Activated CD8-positive, alpha-beta T cell treated with anti-CD3 and anti-CD28 coated beads, Interleukin-2, amount 10 ng/mL, durations not matched to agents 7 days and 5 days (primary cell): ENCODE measurements at regions not wholly inside any gene's neighbourhood (a gene's known extent, or its start where the extent isn't known, plus 50 kb on each side); places are given as distances from the start of the nearest gene placed in this dataset.

ENCODE experiments used
- ATAC-seq: fragments of 150-1000 bp; cut with Tn5 transposase; one replicate; pipeline ENCODE4 v1.10.0; 2021; ENCODE audit warnings: moderate library complexity
- CTCF ChIA-PET: fragments of 350-600 bp; sonication (Branson Sonifier 250); formaldehyde crosslinking; loops from one replicate; lab custom pipeline; 2021; ENCODE audit warnings: antibody characterized with exemption; lab: Charles Lee
- POLR2A ChIA-PET: fragments of 350-600 bp; sonication (Branson Sonifier 250); formaldehyde crosslinking; loops from one replicate; lab custom pipeline; 2021; ENCODE audit warnings: antibody characterized with exemption; lab: Charles Lee
- DNase-seq: peaks from one replicate; pipeline ENCODE4 v3.0.0-alpha.2; 2020
- H3K27ac Mint-ChIP-seq: one replicate; pipeline ENCODE4 v1.8.0; 2021; ENCODE audit warnings: mild to moderate bottlenecking, mixed read lengths
- H3K27me3 Mint-ChIP-seq: one replicate; pipeline ENCODE4 v1.8.0; 2021; ENCODE audit warnings: low read depth, mixed read lengths
- H3K36me3 Mint-ChIP-seq: one replicate; pipeline ENCODE4 v1.8.0; 2021; ENCODE audit warnings: low read depth, mixed read lengths
- H3K4me1 Mint-ChIP-seq: one replicate; pipeline ENCODE4 v1.8.0; 2021; ENCODE audit warnings: low read depth, mixed read lengths
- H3K4me3 Mint-ChIP-seq: one replicate; pipeline ENCODE4 v1.8.0; 2021; ENCODE audit warnings: mild to moderate bottlenecking, mixed read lengths
- H3K9me3 Mint-ChIP-seq: one replicate; pipeline ENCODE4 v1.8.0; 2022; ENCODE audit warnings: mixed read lengths; ENCODE audit not compliant: insufficient read depth

- Mint-ChIP-seq H3K27ac (no peak overlapping the region), H3K27me3 (no peaks in the 10 kb centered on the region), H3K4me1 (no peaks in the 10 kb centered on the region), H3K9me3 (no peaks in the 10 kb centered on the region), H3K36me3 (no peaks in the 10 kb centered on the region), H3K4me3 (no peak overlapping the region)
- ATAC-seq: no peak
- DNase-seq: no peak
- POLR2A ChIA-PET: no interaction called here
- CTCF ChIA-PET: no interaction called here
Observed at GRCh38 chr11:28702871-28703270, 594.7 kb downstream of the METTL15 start.

GRCh38 chr11:28702450-28702790, 594.2 kb downstream of the METTL15 start:
- DNase-seq (no peak), ATAC-seq (no peak)
- Mint-ChIP-seq H3K27me3 (no peaks in the 10 kb centered on the region), H3K4me3 (no peak overlapping the region), H3K36me3 (no peaks in the 10 kb centered on the region), H3K27ac (no peak overlapping the region), H3K4me1 (no peaks in the 10 kb centered on the region), H3K9me3 (no peaks in the 10 kb centered on the region)
- CTCF ChIA-PET: no interaction called here
- POLR2A ChIA-PET: no interaction called here

- ChIA-PET POLR2A (no interaction called here), CTCF (no interaction called here)
- H3K27me3 Mint-ChIP-seq: no peaks in the 10 kb centered on the region
- no peaks in the 10 kb centered on the region for H3K36me3 Mint-ChIP-seq
- H3K4me3 Mint-ChIP-seq: no peak overlapping the region
- no peaks in the 10 kb centered on the region for H3K4me1 Mint-ChIP-seq
- no peak overlapping the region for H3K27ac Mint-ChIP-seq
- no peaks in the 10 kb centered on the region for H3K9me3 Mint-ChIP-seq
- ATAC-seq (no peak), DNase-seq (no peak)
Observed at GRCh38 chr11:28701760-28702449, 593.7 kb downstream of the METTL15 start.

GRCh38 chr11:28699701-28700100, 591.5 kb downstream of the METTL15 start:
- POLR2A ChIA-PET: no interaction called here
- no peaks in the 10 kb centered on the region for H3K36me3 Mint-ChIP-seq
- no peak overlapping the region for H3K27ac Mint-ChIP-seq
- H3K4me3 Mint-ChIP-seq: no peak overlapping the region
- DNase-seq (no peak), ATAC-seq (no peak)
- no peaks in the 10 kb centered on the region for H3K27me3 Mint-ChIP-seq
- H3K9me3 Mint-ChIP-seq: no peaks in the 10 kb centered on the region
- CTCF ChIA-PET: no interaction called here
- no peaks in the 10 kb centered on the region for H3K4me1 Mint-ChIP-seq

GRCh38 chr11:28697920-28698827, 590.0 kb downstream of the METTL15 start:
- POLR2A ChIA-PET: no interaction called here
- no peak overlapping the region for H3K4me3 Mint-ChIP-seq

GRCh38 chr11:28696591-28696990, 588.4 kb downstream of the METTL15 start:
- H3K27me3 Mint-ChIP-seq: no peaks in the 10 kb centered on the region
- ATAC-seq: no peak

More at GRCh38 chr11:28697920-28698827, 590.0 kb downstream of the METTL15 start:
- no peaks in the 10 kb centered on the region for H3K9me3 Mint-ChIP-seq
- CTCF ChIA-PET: no interaction called here
- H3K27ac Mint-ChIP-seq: no peak overlapping the region
- ATAC-seq: no peak
- H3K27me3 Mint-ChIP-seq: no peaks in the 10 kb centered on the region
- no peaks in the 10 kb centered on the region for H3K36me3 Mint-ChIP-seq
- no peaks in the 10 kb centered on the region for H3K4me1 Mint-ChIP-seq
- DNase-seq: peak; percentile 33

GRCh38 chr11:28690746-28691145, 582.6 kb downstream of the METTL15 start:
- Mint-ChIP-seq H3K4me3 (no peak overlapping the region), H3K4me1 (no peaks in the 10 kb centered on the region), H3K27ac (no peak overlapping the region), H3K9me3 (no peaks in the 10 kb centered on the region), H3K27me3 (no peaks in the 10 kb centered on the region), H3K36me3 (no peaks in the 10 kb centered on the region)
- ChIA-PET POLR2A (no interaction called here), CTCF (no interaction called here)
- DNase-seq (no peak), ATAC-seq (no peak)

More at GRCh38 chr11:28696591-28696990, 588.4 kb downstream of the METTL15 start:
- Mint-ChIP-seq H3K27ac (no peak overlapping the region), H3K4me3 (no peak overlapping the region), H3K36me3 (no peaks in the 10 kb centered on the region), H3K9me3 (no peaks in the 10 kb centered on the region), H3K4me1 (no peaks in the 10 kb centered on the region)
- POLR2A ChIA-PET: no interaction called here
- CTCF ChIA-PET: no interaction called here
- no peak for DNase-seq

GRCh38 chr11:28684011-28684586, 575.9 kb downstream of the METTL15 start:
- H3K4me3 Mint-ChIP-seq: no peak overlapping the region
- DNase-seq (no peak), ATAC-seq (no peak)
- no peaks in the 10 kb centered on the region for H3K36me3 Mint-ChIP-seq
- H3K4me1 Mint-ChIP-seq: no peaks in the 10 kb centered on the region
- CTCF ChIA-PET: no interaction called here
- H3K27me3 Mint-ChIP-seq: no peaks in the 10 kb centered on the region
- no peak overlapping the region for H3K27ac Mint-ChIP-seq
- POLR2A ChIA-PET: no interaction called here
- H3K9me3 Mint-ChIP-seq: no peaks in the 10 kb centered on the region

GRCh38 chr11:28679795-28680468, 571.7 kb downstream of the METTL15 start:
- CTCF ChIA-PET: no interaction called here
- POLR2A ChIA-PET: no interaction called here
- DNase-seq: no peak
- no peak overlapping the region for H3K27ac Mint-ChIP-seq
- H3K36me3 Mint-ChIP-seq: no peaks in the 10 kb centered on the region
- no peaks in the 10 kb centered on the region for H3K9me3 Mint-ChIP-seq
- H3K27me3 Mint-ChIP-seq: no peaks in the 10 kb centered on the region
- no peak for ATAC-seq
- no peaks in the 10 kb centered on the region for H3K4me1 Mint-ChIP-seq
- H3K4me3 Mint-ChIP-seq: no peak overlapping the region

- H3K27ac Mint-ChIP-seq: no peak overlapping the region
- no peaks in the 10 kb centered on the region for H3K36me3 Mint-ChIP-seq
- no peak for DNase-seq
- no peaks in the 10 kb centered on the region for H3K4me1 Mint-ChIP-seq
- no peaks in the 10 kb centered on the region for H3K9me3 Mint-ChIP-seq
- ATAC-seq: no peak
- no peaks in the 10 kb centered on the region for H3K27me3 Mint-ChIP-seq
- no peak overlapping the region for H3K4me3 Mint-ChIP-seq
- POLR2A ChIA-PET: no interaction called here
- CTCF ChIA-PET: no interaction called here
Observed at GRCh38 chr11:28677721-28678120, 569.5 kb downstream of the METTL15 start.

- DNase-seq: no peak
- no peak overlapping the region for H3K27ac Mint-ChIP-seq
- CTCF ChIA-PET: no interaction called here
Observed at GRCh38 chr11:28675183-28675582, 567.0 kb downstream of the METTL15 start.

More at GRCh38 chr11:28675183-28675582, 567.0 kb downstream of the METTL15 start:
- Mint-ChIP-seq H3K27me3 (no peaks in the 10 kb centered on the region), H3K4me3 (no peak overlapping the region), H3K36me3 (no peaks in the 10 kb centered on the region), H3K4me1 (no peaks in the 10 kb centered on the region), H3K9me3 (no peaks in the 10 kb centered on the region)
- POLR2A ChIA-PET: no interaction called here
- ATAC-seq: no peak
